HepG2 (cell line): ENCODE measurements at regions not wholly inside any gene's neighbourhood (a gene's known extent, or its start where the extent isn't known, plus 50 kb on each side); places are given as distances from the start of the nearest gene placed in this dataset.

Experiments used
- ATAC-seq: fragments of 200-7000 bp; cut with Tn5 transposase; 3 replicates; pipeline ENCODE4 v1.9.1; 2020; ENCODE audit warnings: mild to moderate bottlenecking, moderate library complexity
- BruUV-seq: library from RNA; stranded (reverse); fragments of 400-500 nt; replicated peaks from 2 replicates; lab custom pipeline; 2021; lab: Mats Ljungman, UMichigan
- CTCF ChIA-PET: fragments of 300-600 bp; formaldehyde crosslinking; extraction: SDS; loops from one replicate; lab custom pipeline; 2021; ENCODE audit warnings: low total read pairs, inconsistent platforms, low intra/inter-chr PET ratio; lab: Yijun Ruan, JAX
- POLR2A ChIA-PET: fragments of 350-600 bp; sonication (Branson Sonifier 250); formaldehyde crosslinking; loops from one replicate; lab custom pipeline; 2020; ENCODE audit warnings: antibody characterized with exemption, inconsistent platforms; lab: Yijun Ruan, JAX
- DNase-seq: peaks from one replicate; pipeline ENCODE4 v3.0.0-alpha.2; 2015; ENCODE audit warnings: low spot score
- FAIRE-seq: peaks from 3 replicates; lab custom pipeline; 2011; peaks lifted over from hg19 to GRCh38; lab: Jason Lieb, UNC
- H2AFZ ChIP-seq: one replicate; pipeline ENCODE4 v1.6.1; 2011; ENCODE audit warnings: low read length, inconsistent platforms
- H3K27ac ChIP-seq: fragments of 300-600 bp; 3 replicates; pipeline ENCODE4 v1.8.0; 2011; ENCODE audit warnings: mixed run types, mild to moderate bottlenecking, mixed read lengths, low read length, inconsistent platforms; ENCODE audit not compliant: insufficient read depth; ENCODE audit errors: extremely low read length
- H3K27me3 ChIP-seq, 2 experiments: fragments of 200-600 bp in 1 of 2; 2 replicates in 1 of 2; 3 replicates in 1 of 2; pipeline versions ENCODE4 v1.6.0 to v1.8.0; 2011; ENCODE audit warnings: low read length in 2 of 2, mild to moderate bottlenecking in 2 of 2, moderate library complexity in 2 of 2, inconsistent platforms in 1 of 2; ENCODE audit not compliant: insufficient read depth in 2 of 2, control insufficient read depth in 1 of 2
- H3K36me3 ChIP-seq, 2 experiments: fragments of 200-600 bp in 1 of 2; replicated peaks in 1 of 2; 2 replicates in 1 of 2; 3 replicates in 1 of 2; pipeline versions ENCODE4 v1.5.1 to v1.8.0; 2011; ENCODE audit warnings: low read length in 2 of 2, inconsistent platforms in 1 of 2; ENCODE audit not compliant: insufficient read depth in 2 of 2, control insufficient read depth in 1 of 2
- H3K4me1 ChIP-seq: 2 replicates; pipeline ENCODE4 v1.5.1; 2012; ENCODE audit warnings: low read length, inconsistent platforms; ENCODE audit not compliant: insufficient read depth
- H3K4me2 ChIP-seq: 2 replicates; pipeline ENCODE4 v1.6.0; 2011; ENCODE audit warnings: low read depth, low read length, inconsistent platforms
- H3K4me3 ChIP-seq, 3 experiments: fragments of 200-600 bp in 1 of 3; sonication (generic), shearing (Covaris generic) in 1 of 3; replicated peaks in 1 of 3; 2 replicates each; pipeline ENCODE4 v1.5.1; 2011 to 2016; ENCODE audit warnings: low read length in 3 of 3, inconsistent platforms in 2 of 3, low read depth in 2 of 3, mild to moderate bottlenecking in 2 of 3, control low read depth in 1 of 3, mixed read lengths in 1 of 3; ENCODE audit not compliant: insufficient read depth in 1 of 3
- H3K79me2 ChIP-seq: one replicate; pipeline ENCODE4 v1.6.1; 2011; ENCODE audit warnings: low read length, inconsistent platforms; ENCODE audit not compliant: insufficient read depth
- H3K9ac ChIP-seq: 2 replicates; pipeline ENCODE4 v1.6.0; 2011; ENCODE audit warnings: mild to moderate bottlenecking, low read depth, low read length, inconsistent platforms; ENCODE audit not compliant: insufficient read depth
- H3K9me3 ChIP-seq: 2 replicates; pipeline ENCODE4 v1.5.1; 2012; ENCODE audit warnings: mild to moderate bottlenecking, low read length
- H4K20me1 ChIP-seq: 2 replicates; pipeline ENCODE4 v1.6.0; 2011; ENCODE audit warnings: inconsistent platforms, mild to moderate bottlenecking, low read length, moderate library complexity; ENCODE audit not compliant: insufficient read depth
- ETV5 ChIP-seq: IDR thresholded peaks from 2 replicates; pipeline ENCODE4 v1.6.1; 2018; ENCODE audit warnings: missing biosample characterization, missing genetic modification reagents, inconsistent platforms, borderline replicate concordance
- TAF1 ChIP-seq: sonication (generic); formaldehyde crosslinking; IDR thresholded peaks from 2 replicates; pipeline ENCODE4 v1.4.0; 2020; ENCODE audit warnings: missing genetic modification reagents
- ZNF557 ChIP-seq: sonication (generic); formaldehyde crosslinking; IDR thresholded peaks from 2 replicates; pipeline ENCODE4 v1.4.0; 2020; ENCODE audit warnings: missing genetic modification reagents
- ZNF646 ChIP-seq: sonication (generic); formaldehyde crosslinking; IDR thresholded peaks from 2 replicates; pipeline ENCODE4 v1.9.0; 2021; ENCODE audit warnings: mild to moderate bottlenecking, missing genetic modification reagents
- ZNF761 ChIP-seq: sonication (generic); formaldehyde crosslinking; conservative IDR thresholded peaks from 2 replicates; pipeline ENCODE4 v1.4.0; 2020; ENCODE audit warnings: mild to moderate bottlenecking, missing genetic modification reagents
- in situ Hi-C: cut with HindIII; loops from 2 replicates; pipeline ENCODE4 v1.10.0; 2017; ENCODE audit warnings: low pct_unique_long_range_greater_than_20kb; ENCODE audit not compliant: extremely low pct_ligation_motif_present
- intact Hi-C: fragments of 100-400 bp; cut with micrococcal nuclease; formaldehyde crosslinking; loops from one replicate; pipeline ENCODE4 v1.10.0; 2022; ENCODE audit not compliant: unreplicated experiment

- FAIRE-seq (no peak), DNase-seq (no peak), ATAC-seq (no peak)
- H3K79me2 ChIP-seq = no peaks in the 10 kb centered on the region
- BruUV-seq = no TSS peak
- no peaks in the 10 kb centered on the region for H4K20me1 ChIP-seq
- POLR2A ChIA-PET = no interaction called here
- H3K4me1 ChIP-seq = no peaks in the 10 kb centered on the region
- TF ChIP-seq ETV5 (CRISPR knock-in tag) = no peak
- TF ChIP-seq ZNF557 (CRISPR knock-in tag) = no peak
- no peak for TF ChIP-seq ZNF646 (CRISPR knock-in tag)
- TF ChIP-seq TAF1 (CRISPR knock-in tag) = no peak
- no peak for TF ChIP-seq ZNF761 (CRISPR knock-in tag)
- CTCF ChIA-PET = no interaction called here
- peaks cover 22% of the 10 kb centered on the region for H3K9me3 ChIP-seq
- no peak overlapping the region for H3K27ac ChIP-seq
- no peaks in the 10 kb centered on the region for H3K36me3 ChIP-seq
- H3K27me3 ChIP-seq = no peaks in the 10 kb centered on the region
- intact Hi-C loops = no loop called here
- no peak overlapping the region for H2AFZ ChIP-seq
- no peak overlapping the region for H3K4me2 ChIP-seq
- in situ Hi-C loops = no loop called here
- no peak overlapping the region for H3K4me3 ChIP-seq
- H3K9ac ChIP-seq = no peak overlapping the region
Observed at GRCh38 chr9:79383096-79383495, 188.7 kb upstream of the TLE4 start.
